HT1080 (cell line): ENCODE measurements at regions not wholly inside any gene's neighbourhood (a gene's known extent, or its start where the extent isn't known, plus 50 kb on each side); places are given as distances from the start of the nearest gene placed in this dataset.
"Not testable (repeated sequence)": the region's sequence is repeated elsewhere in the genome, so short reads cannot be mapped to it uniquely, and the experiment has no call there.

Source experiments
- DNase-seq: peaks from one replicate; pipeline ENCODE4 v3.0.0-alpha.2; 2015; ENCODE audit warnings: low read depth

- no peak for DNase-seq
Measured at GRCh38 chr3:70507486-70507885, 195.0 kb upstream of the MDFIC2 start.

DNA sequence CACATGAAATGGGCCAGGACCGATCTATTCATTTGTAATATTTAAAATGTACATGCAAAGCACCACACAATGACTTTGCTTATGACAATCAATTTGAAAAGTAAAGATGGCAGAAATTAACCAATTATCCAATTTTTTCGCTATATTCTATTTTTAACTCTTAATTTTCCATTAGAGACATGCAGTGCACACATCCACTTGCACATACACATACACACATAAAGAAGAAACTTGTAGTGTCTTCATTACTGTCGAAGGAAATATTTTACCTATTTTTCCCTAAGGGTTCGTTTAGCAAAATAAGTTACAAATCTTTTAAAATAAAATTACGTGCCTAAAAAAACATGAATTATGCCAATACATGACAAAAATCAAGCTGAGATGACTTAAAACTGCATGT lies 194.3 kb upstream of the MDFIC2 start:
- no peak for DNase-seq

- DNase-seq: no peak
Measured at GRCh38 chr3:70501561-70501960, 189.1 kb upstream of the MDFIC2 start.

DNA sequence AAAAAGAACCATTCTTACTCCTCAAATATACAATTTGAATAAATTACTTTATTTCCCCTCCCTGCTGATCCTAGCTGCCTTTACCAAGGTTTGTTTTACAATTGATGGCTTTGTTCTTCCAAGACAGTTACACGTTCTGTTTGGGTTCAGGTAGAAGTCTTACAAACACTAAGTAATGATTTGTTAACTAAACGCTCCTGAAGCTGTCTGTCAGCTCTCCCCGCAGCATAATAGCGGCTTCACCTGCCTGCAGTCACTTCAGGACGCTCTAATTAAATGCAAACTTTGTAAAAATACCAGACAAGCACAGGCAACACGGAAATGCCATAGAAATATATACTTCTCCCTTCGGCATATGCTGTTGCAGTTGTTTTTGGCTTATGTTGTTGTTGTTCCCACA lies 176.4 kb upstream of the MDFIC2 start:
- no peak for DNase-seq

GRCh38 chr3:70488131-70488530 lies 175.7 kb upstream of the MDFIC2 start:
- no peak for DNase-seq

DNA sequence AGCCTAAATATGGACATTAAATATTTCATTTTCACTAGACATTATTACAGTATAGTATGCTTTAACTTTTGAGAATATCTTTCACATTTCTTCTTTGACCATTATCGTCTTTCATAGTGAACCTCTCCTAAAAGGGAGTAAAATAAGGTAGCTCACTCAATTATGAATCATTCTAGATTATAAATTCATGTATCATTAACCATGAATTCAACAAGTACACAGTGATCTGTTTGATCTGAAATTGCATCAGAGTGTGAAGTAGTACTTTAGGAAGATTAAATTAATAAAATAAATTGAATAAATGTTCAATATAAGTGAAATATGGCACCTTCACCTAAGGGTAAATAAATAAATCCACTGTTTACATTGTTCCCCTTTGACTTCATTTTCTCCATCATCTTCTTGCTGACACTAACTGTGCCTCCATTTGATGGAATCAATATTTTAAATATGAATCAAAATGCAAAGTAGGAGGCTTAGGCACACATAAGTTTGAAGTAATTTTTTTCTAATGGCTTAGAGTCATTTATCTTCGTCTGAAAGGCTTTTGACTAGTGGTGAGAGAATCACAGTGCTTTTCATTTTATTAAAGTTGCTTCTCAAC lies 174.1 kb upstream of the MDFIC2 start:
- DNase-seq: no peak

GRCh38 chr3:70476174-70476573 lies 163.7 kb upstream of the MDFIC2 start:
- no peak for DNase-seq

- no peak for DNase-seq
Measured at GRCh38 chr3:70471464-70472342, 159.3 kb upstream of the MDFIC2 start.

- DNase-seq: no peak
Measured at GRCh38 chr3:70466096-70466495, 153.7 kb upstream of the MDFIC2 start.

GRCh38 chr3:70464876-70465275 lies 152.4 kb upstream of the MDFIC2 start:
- no peak for DNase-seq

DNA sequence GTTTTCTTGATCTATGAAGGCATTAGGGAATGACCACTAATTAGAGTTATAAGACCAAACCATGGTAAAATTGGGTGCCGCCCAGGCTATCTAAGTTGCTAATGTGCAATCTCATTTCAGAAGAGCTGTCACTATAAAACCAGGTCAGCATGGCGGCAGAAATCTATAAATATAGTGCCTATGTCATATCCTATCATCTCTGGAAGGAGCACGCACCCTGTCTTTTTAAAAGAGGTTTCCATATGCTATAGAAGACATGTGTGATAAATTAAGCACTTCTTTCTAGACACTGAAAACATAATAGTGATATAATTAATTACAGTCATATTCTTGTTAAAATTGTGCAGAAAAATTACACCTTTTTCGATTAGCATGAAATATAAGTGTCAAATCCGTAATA lies 152.0 kb upstream of the MDFIC2 start:
- DNase-seq: no peak

DNA sequence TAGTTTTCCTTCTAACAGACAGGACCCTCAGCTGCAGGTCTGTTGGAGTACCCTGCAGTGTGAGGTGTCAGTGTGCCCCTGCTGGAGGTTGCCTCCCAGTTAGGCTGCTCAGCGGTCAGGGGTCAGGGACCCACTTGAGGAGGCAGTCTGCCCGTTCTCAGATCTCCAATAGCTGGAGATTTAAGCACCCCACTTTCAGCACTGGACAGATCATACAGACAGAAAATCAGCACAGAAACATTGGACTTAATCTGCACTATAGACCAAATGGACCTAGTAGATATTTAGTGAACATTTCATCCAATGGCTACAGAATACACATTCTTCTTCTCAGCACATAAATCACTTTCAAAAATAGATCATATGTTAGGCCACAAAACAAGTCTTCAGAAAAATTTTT lies 137.8 kb upstream of the MDFIC2 start:
- not testable (repeated sequence) for DNase-seq

DNA sequence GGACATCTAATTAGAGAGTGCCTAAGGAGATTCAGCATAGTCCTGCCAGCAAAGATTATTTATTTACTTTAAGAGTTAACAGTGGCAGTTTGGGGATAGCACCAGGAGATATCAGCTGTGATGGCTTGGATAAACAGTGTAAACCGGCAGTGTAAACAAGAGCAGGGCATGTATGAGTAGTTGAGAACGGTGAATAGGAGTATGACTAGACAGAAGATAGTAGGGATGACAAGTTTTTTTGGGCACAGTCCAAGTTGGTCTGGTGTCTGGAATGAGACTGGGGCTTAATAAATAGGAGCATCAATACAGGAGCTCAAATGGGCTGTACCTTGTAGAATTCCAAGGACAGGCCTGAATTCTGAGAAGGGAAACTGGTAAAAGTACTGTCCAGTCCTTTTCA lies 123.0 kb upstream of the MDFIC2 start:
- DNase-seq: not testable (repeated sequence)

- DNase-seq: peak; percentile 2
Measured at GRCh38 chr3:70433091-70433490, 120.7 kb upstream of the MDFIC2 start.

- DNase-seq: no peak
Measured at GRCh38 chr3:70431911-70432310, 119.5 kb upstream of the MDFIC2 start.

GRCh38 chr3:70426071-70426470 lies 113.6 kb upstream of the MDFIC2 start:
- no peak for DNase-seq

DNA sequence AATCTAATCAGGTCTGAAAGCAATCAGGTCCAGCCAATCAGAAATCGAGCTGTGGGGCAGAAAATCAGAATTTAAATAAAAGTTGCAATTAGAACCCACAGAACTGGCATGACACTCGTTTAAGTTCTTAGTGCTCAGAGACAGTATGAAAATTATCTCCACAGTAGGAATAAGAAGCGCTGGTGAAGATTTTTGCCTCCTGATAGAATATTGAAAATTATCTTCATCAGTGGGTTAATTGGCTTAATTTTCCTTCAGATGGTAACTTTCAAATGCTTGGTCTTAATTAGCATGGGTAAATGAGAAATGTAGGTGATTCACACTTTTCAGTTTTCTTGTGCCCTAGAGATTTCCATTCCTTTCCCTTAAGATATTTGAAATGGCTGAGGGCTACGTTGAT lies 109.1 kb upstream of the MDFIC2 start:
- no peak for DNase-seq

DNA sequence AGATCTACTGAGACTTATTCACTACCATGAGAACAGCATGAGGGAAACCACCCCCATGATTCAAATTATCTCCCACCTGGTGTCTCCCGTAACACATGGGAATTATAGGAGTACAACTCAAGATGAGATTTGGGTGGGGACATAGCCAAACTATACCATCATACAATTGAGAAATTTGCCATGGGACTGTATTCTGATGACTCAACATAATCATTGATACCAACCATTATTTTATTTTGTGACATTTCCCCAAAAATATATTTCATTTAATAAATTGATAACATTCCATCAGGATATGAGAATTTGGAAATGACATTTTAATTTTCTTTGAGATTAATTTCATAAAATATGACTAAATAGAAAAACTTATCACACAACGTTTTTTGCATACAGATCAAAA lies 96.6 kb upstream of the MDFIC2 start:
- DNase-seq: no peak

DNA sequence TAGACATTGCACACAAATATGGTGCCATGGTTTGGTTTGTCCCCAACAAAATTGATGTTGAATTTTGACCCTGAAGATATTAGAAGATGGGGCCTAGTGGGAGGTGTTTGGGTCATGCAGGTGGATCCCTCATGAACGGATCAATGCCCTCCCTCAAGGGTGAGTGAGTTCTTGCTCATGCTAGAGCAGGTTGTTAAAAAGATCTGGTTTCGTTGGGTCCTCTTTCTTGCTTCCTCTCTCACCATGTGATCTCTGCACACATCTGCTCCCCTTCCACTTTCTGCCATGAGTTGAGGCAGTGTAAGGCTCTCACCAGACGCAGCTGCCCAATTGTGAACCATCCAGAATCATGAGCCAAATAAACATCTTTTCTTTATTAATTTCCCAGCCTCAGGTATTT lies 87.8 kb upstream of the MDFIC2 start:
- DNase-seq: no peak

GRCh38 chr3:70393881-70394612 lies 81.6 kb upstream of the MDFIC2 start:
- DNase-seq: no peak

- DNase-seq: no peak
Measured at GRCh38 chr3:70392227-70392626, 79.8 kb upstream of the MDFIC2 start.

GRCh38 chr3:70387889-70388288 lies 75.5 kb upstream of the MDFIC2 start:
- no peak for DNase-seq
